Endothelial cell (in vitro differentiated cells): ENCODE measurements at regions not wholly inside any gene's neighbourhood (a gene's known extent, or its start where the extent isn't known, plus 50 kb on each side); places are given as distances from the start of the nearest gene placed in this dataset.

Experiments used
- DNase-seq: peaks from one replicate; pipeline ENCODE4 v3.0.0; 2021; ENCODE audit warnings: low spot score
- H3K27ac Mint-ChIP-seq: one replicate; pipeline ENCODE4 v1.8.0; 2021; ENCODE audit warnings: mixed read lengths, inconsistent platforms; ENCODE audit not compliant: unreplicated experiment
- H3K27me3 Mint-ChIP-seq: one replicate; pipeline ENCODE4 v1.8.0; 2021; ENCODE audit warnings: mild to moderate bottlenecking, moderate library complexity, mixed read lengths, inconsistent platforms; ENCODE audit not compliant: unreplicated experiment
- H3K36me3 Mint-ChIP-seq: one replicate; pipeline ENCODE4 v1.8.0; 2021; ENCODE audit warnings: mild to moderate bottlenecking, low read depth, mixed read lengths, inconsistent platforms; ENCODE audit not compliant: unreplicated experiment
- H3K4me1 Mint-ChIP-seq: one replicate; pipeline ENCODE4 v1.8.0; 2021; ENCODE audit warnings: mild to moderate bottlenecking, mixed read lengths, inconsistent platforms; ENCODE audit not compliant: unreplicated experiment
- H3K4me3 Mint-ChIP-seq: one replicate; pipeline ENCODE4 v1.8.0; 2021; ENCODE audit warnings: mild to moderate bottlenecking, mixed read lengths, inconsistent platforms; ENCODE audit not compliant: unreplicated experiment
- H3K9me3 Mint-ChIP-seq: one replicate; pipeline ENCODE4 v1.8.0; 2021; ENCODE audit warnings: mixed read lengths, inconsistent platforms; ENCODE audit not compliant: unreplicated experiment
- CTCF ChIP-seq: fragments of 200-600 bp; sonication (generic); IDR thresholded peaks from one replicate; pipeline ENCODE4 v1.5.0; 2021; ENCODE audit warnings: antibody characterized with exemption; ENCODE audit not compliant: unreplicated experiment

- H3K9me3 Mint-ChIP-seq = no peaks in the 10 kb centered on the region
- no peak for DNase-seq
Measured at GRCh38 chr13:33377825-33378224, 92.3 kb upstream of the STARD13 start.

GRCh38 chr13:33379608-33380007 lies 94.1 kb upstream of the STARD13 start:
- Mint-ChIP-seq H3K27me3 (peaks cover 1% of the 10 kb centered on the region), H3K4me3 (no peak overlapping the region), H3K9me3 (no peaks in the 10 kb centered on the region), H3K27ac (no peak overlapping the region), H3K4me1 (peaks cover 14% of the 10 kb centered on the region), H3K36me3 (no peaks in the 10 kb centered on the region)
- no peak for DNase-seq
- no peak for TF ChIP-seq CTCF

More at GRCh38 chr13:33377825-33378224, 92.3 kb upstream of the STARD13 start:
- no peaks in the 10 kb centered on the region for H3K36me3 Mint-ChIP-seq
- no peak for TF ChIP-seq CTCF
- peaks cover 14% of the 10 kb centered on the region for H3K4me1 Mint-ChIP-seq
- peaks cover 1% of the 10 kb centered on the region for H3K27me3 Mint-ChIP-seq
- H3K4me3 Mint-ChIP-seq = no peak overlapping the region
- no peak overlapping the region for H3K27ac Mint-ChIP-seq

GRCh38 chr13:33380487-33381079 lies 95.0 kb upstream of the STARD13 start:
- no peak for DNase-seq
- peak overlapping the region; percentile 26 for H3K27ac Mint-ChIP-seq
- peaks cover 1% of the 10 kb centered on the region for H3K27me3 Mint-ChIP-seq
- TF ChIP-seq CTCF = no peak
- H3K9me3 Mint-ChIP-seq = no peaks in the 10 kb centered on the region
- H3K4me3 Mint-ChIP-seq = no peak overlapping the region
- H3K4me1 Mint-ChIP-seq = peaks cover 7% of the 10 kb centered on the region
- no peaks in the 10 kb centered on the region for H3K36me3 Mint-ChIP-seq

- DNase-seq = no peak
- peaks cover 7% of the 10 kb centered on the region for H3K4me1 Mint-ChIP-seq
- no peaks in the 10 kb centered on the region for H3K36me3 Mint-ChIP-seq
- H3K27me3 Mint-ChIP-seq = peaks cover 1% of the 10 kb centered on the region
- H3K9me3 Mint-ChIP-seq = no peaks in the 10 kb centered on the region
- H3K4me3 Mint-ChIP-seq = no peak overlapping the region
- no peak overlapping the region for H3K27ac Mint-ChIP-seq
- no peak for TF ChIP-seq CTCF
Measured at GRCh38 chr13:33381180-33381579, 95.6 kb upstream of the STARD13 start.

GRCh38 chr13:33381906-33382305 lies 96.4 kb upstream of the STARD13 start:
- Mint-ChIP-seq H3K4me3 (no peak overlapping the region), H3K4me1 (peaks cover 7% of the 10 kb centered on the region), H3K36me3 (no peaks in the 10 kb centered on the region), H3K27ac (no peak overlapping the region), H3K27me3 (peaks cover 1% of the 10 kb centered on the region), H3K9me3 (no peaks in the 10 kb centered on the region)
- TF ChIP-seq CTCF = no peak
- DNase-seq = no peak
